Endometrium (tissue), 2 donors: ENCODE measurements at regions not wholly inside any gene's neighbourhood (a gene's known extent, or its start where the extent isn't known, plus 50 kb on each side); places are given as distances from the start of the nearest gene placed in this dataset.
"Not testable (repeated sequence)": the region's sequence is repeated elsewhere in the genome, so short reads cannot be mapped to it uniquely, and the experiment has no call there.

Experiments
- FAIRE-seq: peaks from 2 replicates; lab custom pipeline; 2012; peaks lifted over from hg19 to GRCh38; lab: Jason Lieb, UNC
- donor health status: control.
- donor health status: control.

- no peak for FAIRE-seq
Measured at GRCh38 chr15:53843869-53844569, 84.6 kb upstream of the WDR72 start.

- no peak for FAIRE-seq
Measured at GRCh38 chr15:53843166-53843565, 83.7 kb upstream of the WDR72 start.

GRCh38 chr15:53841651-53842050 lies 82.2 kb upstream of the WDR72 start:
- no peak for FAIRE-seq

GRCh38 chr15:53840681-53841080 lies 81.2 kb upstream of the WDR72 start:
- FAIRE-seq: no peak

- FAIRE-seq: no peak
Measured at GRCh38 chr15:53837263-53837662, 77.8 kb upstream of the WDR72 start.

- FAIRE-seq: no peak
Measured at GRCh38 chr15:53836618-53837017, 77.2 kb upstream of the WDR72 start.

GRCh38 chr15:53835309-53835708 lies 75.8 kb upstream of the WDR72 start:
- no peak for FAIRE-seq

GRCh38 chr15:53834214-53834613 lies 74.8 kb upstream of the WDR72 start:
- no peak for FAIRE-seq

GRCh38 chr15:53833134-53833624 lies 73.7 kb upstream of the WDR72 start:
- peak; percentile 94 for FAIRE-seq

GRCh38 chr15:53831907-53832770 lies 72.7 kb upstream of the WDR72 start:
- FAIRE-seq: no peak

GRCh38 chr15:53830707-53831386 lies 71.4 kb upstream of the WDR72 start:
- no peak for FAIRE-seq

GRCh38 chr15:53829923-53830459 lies 70.5 kb upstream of the WDR72 start:
- FAIRE-seq: no peak

- no peak for FAIRE-seq
Measured at GRCh38 chr15:53829471-53829870, 70.0 kb upstream of the WDR72 start.

- no peak for FAIRE-seq
Measured at GRCh38 chr15:53827355-53827754, 67.9 kb upstream of the WDR72 start.

- FAIRE-seq: no peak
Measured at GRCh38 chr15:53811530-53811929, 52.1 kb upstream of the WDR72 start.

GRCh38 chr15:53810306-53810705 lies 50.8 kb upstream of the WDR72 start:
- FAIRE-seq: not testable (repeated sequence)
